HG03060 (cell line): ENCODE measurements at regions not wholly inside any gene's neighbourhood (a gene's known extent, or its start where the extent isn't known, plus 50 kb on each side); places are given as distances from the start of the nearest gene placed in this dataset.
"Not testable (repeated sequence)": the region's sequence is repeated elsewhere in the genome, so short reads cannot be mapped to it uniquely, and the experiment has no call there.

ENCODE experiments used
- ATAC-seq: cut with Tn5 transposase; IDR thresholded peaks from one replicate; pipeline ENCODE4 v1.9.1; 2021; ENCODE audit warnings: low read depth, moderate number of reproducible peaks; ENCODE audit not compliant: unreplicated experiment

- ATAC-seq = no peak
Measured at GRCh38 chr15:81940467-81941451, 105.1 kb downstream of the MEX3B start.

GRCh38 chr15:81939604-81940440 lies 106.0 kb downstream of the MEX3B start:
- ATAC-seq = no peak

GRCh38 chr15:81937189-81937588 lies 108.6 kb downstream of the MEX3B start:
- ATAC-seq = no peak

- ATAC-seq = no peak
Measured at GRCh38 chr15:81930582-81931369, 115.0 kb downstream of the MEX3B start.

- no peak for ATAC-seq
Measured at GRCh38 chr15:81929557-81929956, 116.3 kb downstream of the MEX3B start.

GRCh38 chr15:81926981-81927380 lies 118.8 kb downstream of the MEX3B start:
- ATAC-seq = no peak

GRCh38 chr15:81924729-81925128 lies 121.1 kb downstream of the MEX3B start:
- no peak for ATAC-seq

GRCh38 chr15:81923561-81924350 lies 122.1 kb downstream of the MEX3B start:
- no peak for ATAC-seq

- ATAC-seq = no peak
Measured at GRCh38 chr15:81922143-81922542, 123.7 kb downstream of the MEX3B start.

- no peak for ATAC-seq
Measured at GRCh38 chr15:81921163-81921562, 124.7 kb downstream of the MEX3B start.

- not testable (repeated sequence) for ATAC-seq
Measured at GRCh38 chr15:81918767-81919166, 127.1 kb downstream of the MEX3B start.

- ATAC-seq = no peak
Measured at GRCh38 chr15:81916451-81916850, 129.4 kb downstream of the MEX3B start.

GRCh38 chr15:81915990-81916389 lies 129.8 kb downstream of the MEX3B start:
- ATAC-seq = no peak

GRCh38 chr15:81914734-81915256 lies 131.0 kb downstream of the MEX3B start:
- no peak for ATAC-seq

- no peak for ATAC-seq
Measured at GRCh38 chr15:81914333-81914732, 131.5 kb downstream of the MEX3B start.

- ATAC-seq = no peak
Measured at GRCh38 chr15:81911022-81911971, 134.5 kb downstream of the MEX3B start.

- no peak for ATAC-seq
Measured at GRCh38 chr15:81910355-81911021, 135.3 kb downstream of the MEX3B start.

GRCh38 chr15:81909011-81909358 lies 136.8 kb downstream of the MEX3B start:
- no peak for ATAC-seq
